GM23338 (cell line): ENCODE measurements at regions not wholly inside any gene's neighbourhood (a gene's known extent, or its start where the extent isn't known, plus 50 kb on each side); places are given as distances from the start of the nearest gene placed in this dataset.

Experiments used
- CREB1 ChIP-seq: fragments of 250-450 bp; sonication (Bioruptor Pico); IDR thresholded peaks from 2 replicates; pipeline ENCODE4 v1.5.0; 2020; ENCODE audit warnings: low read depth, mild to moderate bottlenecking, moderate library complexity
- CTCF ChIP-seq, 2 experiments: fragments of 200-600 bp in 1 of 2; sonication (generic) in 1 of 2; conservative IDR thresholded peaks; 2 replicates each; pipeline versions ENCODE4 v1.5.1 to v1.6.1; 2016 to 2017; ENCODE audit warnings: antibody characterized with exemption in 2 of 2, low read depth in 2 of 2, mild to moderate bottlenecking in 2 of 2, moderate library complexity in 1 of 2
- ETS1 ChIP-seq: IDR thresholded peaks from 2 replicates; pipeline ENCODE4 v1.6.1; 2016; ENCODE audit warnings: antibody characterized with exemption
- EZH2 ChIP-seq: fragments of 200-600 bp; sonication (generic); IDR thresholded peaks from one replicate; pipeline ENCODE4 v1.8.0; 2017; ENCODE audit warnings: antibody characterized with exemption, mild to moderate bottlenecking, low read depth; ENCODE audit not compliant: unreplicated experiment
- EZH2phosphoT487 ChIP-seq: fragments of 200-600 bp; sonication (generic); IDR thresholded peaks from one replicate; pipeline ENCODE4 v1.8.1; 2018; ENCODE audit warnings: antibody characterized with exemption; ENCODE audit not compliant: unreplicated experiment
- JUNB ChIP-seq: IDR thresholded peaks from one replicate; pipeline ENCODE4 v1.6.1; 2016; ENCODE audit warnings: antibody characterized with exemption; ENCODE audit not compliant: unreplicated experiment
- NANOG ChIP-seq: IDR thresholded peaks from 2 replicates; pipeline ENCODE4 v1.6.1; 2016; ENCODE audit warnings: antibody characterized with exemption, borderline replicate concordance
- POLR2AphosphoS5 ChIP-seq: IDR thresholded peaks from 2 replicates; pipeline ENCODE4 v1.6.1; 2016; ENCODE audit warnings: antibody characterized with exemption, low read depth
- REST ChIP-seq: IDR thresholded peaks from one replicate; pipeline ENCODE4 v1.6.1; 2018; ENCODE audit warnings: antibody characterized with exemption; ENCODE audit not compliant: unreplicated experiment
- STAT1 ChIP-seq: IDR thresholded peaks from one replicate; pipeline ENCODE4 v1.6.1; 2016; ENCODE audit warnings: antibody characterized with exemption; ENCODE audit not compliant: unreplicated experiment
- ZNF114 ChIP-seq: fragments of 250-450 bp; sonication (Bioruptor Pico); IDR thresholded peaks from 2 replicates; pipeline ENCODE4 v1.5.0; 2020; ENCODE audit warnings: mild to moderate bottlenecking, moderate library complexity
- ZNF462 ChIP-seq: fragments of 250-450 bp; sonication (Bioruptor Pico); IDR thresholded peaks from 2 replicates; pipeline ENCODE4 v1.5.0; 2020; ENCODE audit warnings: mild to moderate bottlenecking, moderate library complexity

GRCh38 chr4:137106733-137107132 lies 425.6 kb downstream of the PCDH18 start:
- TF ChIP-seq CTCF (conservative IDR thresholded peaks at IDR 0.05; ENCODE audit: low read depth in 2 of 2): no peak
- no peak for TF ChIP-seq REST
- no peak for TF ChIP-seq POLR2AphosphoS5
- TF ChIP-seq JUNB: no peak
- TF ChIP-seq EZH2: no peak
- no peak for TF ChIP-seq EZH2phosphoT487
- no peak for TF ChIP-seq ETS1
- no peak for TF ChIP-seq ZNF114 (CRISPR knock-in tag)
- no peak for TF ChIP-seq CREB1
- TF ChIP-seq STAT1: no peak
- no peak for TF ChIP-seq ZNF462
- TF ChIP-seq NANOG: no peak
